ENCODE measurements at regions not wholly inside any gene's neighbourhood (a gene's known extent, or its start where the extent isn't known, plus 50 kb on each side); places are given as distances from the start of the nearest gene placed in this dataset.

- TF ChIP-seq CTCF (IDR thresholded peaks at IDR 0.05), result no peak
These were observed 311.3 kb downstream of the SPATA31D1 start for GRCh38 chr9:82299870-82300269.

- TF ChIP-seq CTCF (IDR thresholded peaks at IDR 0.05), result no peak
These were observed 314.5 kb downstream of the SPATA31D1 start for GRCh38 chr9:82302968-82303655.

GRCh38 chr9:82308836-82309235 is 320.3 kb downstream of the SPATA31D1 start:
- TF ChIP-seq CTCF (IDR thresholded peaks at IDR 0.05), result no peak

- TF ChIP-seq CTCF (IDR thresholded peaks at IDR 0.05), result no peak
These were observed 325.1 kb downstream of the SPATA31D1 start for GRCh38 chr9:82313697-82314096.

GRCh38 chr9:82320566-82320965 is 332.0 kb downstream of the SPATA31D1 start:
- no peak for TF ChIP-seq CTCF (IDR thresholded peaks at IDR 0.05)

GRCh38 chr9:82325907-82326306 is 337.3 kb downstream of the SPATA31D1 start:
- TF ChIP-seq CTCF (IDR thresholded peaks at IDR 0.05), result no peak

- TF ChIP-seq CTCF (IDR thresholded peaks at IDR 0.05), result no peak
These were observed 339.1 kb downstream of the SPATA31D1 start for GRCh38 chr9:82327641-82328040.

- no peak for TF ChIP-seq CTCF (IDR thresholded peaks at IDR 0.05)
These were observed 342.5 kb downstream of the SPATA31D1 start for GRCh38 chr9:82331079-82331478.
